SK-N-DZ (cell line): ENCODE measurements at regions not wholly inside any gene's neighbourhood (a gene's known extent, or its start where the extent isn't known, plus 50 kb on each side); places are given as distances from the start of the nearest gene placed in this dataset.

ENCODE experiments used
- DNase-seq: peaks from one replicate; pipeline ENCODE4 v3.0.0-alpha.2; 2015; ENCODE audit warnings: low spot score

DNA sequence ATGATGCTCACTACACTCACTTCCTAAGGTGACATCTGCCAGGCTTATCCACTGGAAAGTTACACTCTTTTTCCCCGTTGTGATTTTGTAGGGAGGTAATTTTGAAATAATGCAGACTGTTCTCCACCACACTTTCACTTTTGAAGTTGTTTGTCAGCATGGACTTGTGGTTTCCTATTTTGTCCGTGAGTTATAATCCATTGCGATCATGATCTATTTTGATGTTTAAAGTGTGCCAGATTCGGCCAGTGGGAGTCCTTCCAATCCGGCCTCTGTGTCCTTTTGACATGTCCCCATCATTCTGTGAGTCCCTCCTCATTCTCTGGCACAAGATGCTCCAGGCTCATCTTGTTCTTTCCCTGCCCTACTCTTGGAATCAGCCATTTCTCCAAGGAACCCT is 211.3 kb upstream of the KLF4 start:
- no peak for DNase-seq

DNA sequence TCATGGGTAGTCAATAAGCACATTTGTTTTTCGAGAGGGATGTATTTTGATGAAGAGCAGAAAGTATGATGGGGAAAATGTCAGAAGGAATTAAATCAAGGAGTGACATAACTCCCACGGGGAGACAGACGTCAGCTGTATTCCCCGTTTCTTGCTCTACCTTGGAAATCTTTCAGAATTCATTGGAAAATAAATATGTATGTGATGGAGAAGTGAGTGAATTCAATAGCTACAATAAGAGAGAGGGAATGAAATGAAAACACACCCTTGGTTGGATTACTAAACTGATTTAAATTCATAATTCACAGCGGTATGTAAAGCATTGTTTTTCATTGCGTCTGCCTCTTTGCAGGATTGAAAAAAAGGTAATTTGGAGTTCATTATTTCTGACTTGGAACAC is 209.7 kb upstream of the KLF4 start:
- DNase-seq: no peak

- DNase-seq: no peak
Observed at GRCh38 chr9:107698779-107699178, 209.2 kb upstream of the KLF4 start.

GRCh38 chr9:107696302-107696701 is 206.7 kb upstream of the KLF4 start:
- DNase-seq: no peak

DNA sequence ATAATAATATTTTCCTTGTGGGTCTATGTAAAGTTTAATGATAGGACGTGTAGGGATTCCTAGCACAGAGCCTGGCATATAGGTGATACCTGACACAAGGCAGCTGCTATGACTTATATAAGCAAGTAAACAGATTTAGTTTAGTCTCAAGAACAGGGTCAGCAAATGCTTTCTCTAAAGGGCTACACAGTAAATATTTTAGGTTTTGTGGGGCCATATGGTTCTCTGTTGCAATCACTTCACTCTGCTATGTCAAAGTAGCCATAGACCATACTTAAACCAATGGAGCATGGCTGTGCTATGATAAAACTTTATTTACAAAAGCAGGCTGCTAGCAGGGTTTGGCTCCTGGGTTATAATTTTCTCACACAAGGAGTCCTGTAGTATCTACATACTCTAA is 204.8 kb upstream of the KLF4 start:
- no peak for DNase-seq

GRCh38 chr9:107693625-107694326 is 204.2 kb upstream of the KLF4 start:
- DNase-seq: no peak

DNA sequence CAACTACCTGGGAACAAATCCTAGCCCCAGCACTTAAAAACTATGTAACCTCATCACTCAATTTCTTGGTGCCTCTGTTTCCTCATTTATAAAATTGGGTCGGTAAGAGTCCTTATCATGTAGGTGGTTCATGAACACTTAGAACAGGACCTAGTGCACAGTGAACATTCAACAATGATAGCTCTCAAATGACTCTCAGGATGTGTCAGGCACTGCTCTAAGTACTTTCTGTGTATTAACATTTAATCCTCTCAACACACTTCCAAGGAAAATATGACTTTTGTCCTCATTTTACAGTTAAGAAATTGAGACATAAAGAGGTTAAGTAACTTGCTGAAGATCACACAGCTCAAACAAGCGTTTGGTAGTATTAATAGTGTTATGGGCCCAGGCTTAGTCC is 202.1 kb upstream of the KLF4 start:
- DNase-seq: no peak

DNA sequence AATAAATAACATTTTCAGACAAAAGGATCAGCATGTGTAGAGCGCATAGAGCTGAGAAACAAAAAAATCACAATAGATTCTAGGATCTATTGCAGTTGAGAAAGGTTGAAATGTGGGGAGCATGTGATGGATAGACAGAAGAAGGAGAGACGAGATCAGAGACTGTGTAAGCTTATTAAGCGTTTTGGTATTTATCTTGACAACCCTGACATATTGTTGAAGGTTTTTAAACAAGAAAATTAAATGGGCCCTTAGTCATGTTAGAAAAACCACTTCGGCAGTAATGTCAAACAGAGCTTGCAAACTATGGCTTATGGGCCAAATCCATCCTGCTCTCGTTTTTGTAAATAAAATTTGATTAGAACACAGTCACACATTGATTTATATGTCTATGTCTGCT is 200.5 kb upstream of the KLF4 start:
- no peak for DNase-seq

- DNase-seq: no peak
Observed at GRCh38 chr9:107688728-107689127, 199.2 kb upstream of the KLF4 start.

DNA sequence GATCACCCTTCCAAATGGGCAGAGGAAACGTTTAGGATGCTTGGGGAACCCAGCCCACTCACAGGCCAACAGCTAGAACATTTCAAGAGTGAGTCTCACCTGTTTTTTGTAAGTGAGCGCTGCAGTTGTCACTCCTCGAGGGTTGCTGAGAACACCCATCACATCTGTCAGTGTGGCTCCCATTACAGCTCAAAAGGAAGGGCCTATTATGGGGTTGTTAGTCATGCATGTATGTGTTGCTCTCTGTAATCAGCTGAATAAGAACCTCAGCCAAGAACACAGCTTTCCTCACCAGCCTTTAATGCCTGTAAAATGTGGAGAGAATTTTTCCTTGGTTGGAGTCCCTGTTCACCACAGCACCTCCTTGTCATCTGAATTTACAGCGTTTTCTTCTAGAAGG is 196.3 kb upstream of the KLF4 start:
- DNase-seq: no peak

GRCh38 chr9:107685376-107685775 is 195.8 kb upstream of the KLF4 start:
- no peak for DNase-seq

GRCh38 chr9:107684224-107684623 is 194.7 kb upstream of the KLF4 start:
- DNase-seq: no peak

GRCh38 chr9:107683566-107683965 is 194.0 kb upstream of the KLF4 start:
- no peak for DNase-seq

DNA sequence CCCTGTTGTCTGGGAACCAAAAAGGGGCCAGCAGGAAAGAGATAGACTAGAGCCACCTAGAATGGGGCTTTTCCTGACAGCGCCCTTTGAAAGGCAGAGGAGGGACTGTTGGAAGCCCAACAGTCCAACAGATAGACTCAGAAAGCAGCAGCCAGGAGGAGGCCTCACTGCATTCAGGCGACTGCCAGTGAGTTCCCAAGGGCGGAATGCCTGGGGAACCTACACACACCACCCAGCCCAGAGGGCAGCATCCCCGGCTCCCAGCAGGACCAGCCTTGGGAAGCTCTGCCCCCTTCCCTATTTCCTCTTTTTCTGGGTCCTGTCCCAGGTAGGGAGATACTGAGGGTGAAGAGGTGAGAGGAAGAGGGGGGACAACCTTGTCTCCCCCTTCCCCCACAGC is 192.4 kb upstream of the KLF4 start:
- DNase-seq: no peak

- no peak for DNase-seq
Observed at GRCh38 chr9:107675351-107676259, 186.0 kb upstream of the KLF4 start.

GRCh38 chr9:107674721-107675277 is 185.2 kb upstream of the KLF4 start:
- DNase-seq: no peak

DNA sequence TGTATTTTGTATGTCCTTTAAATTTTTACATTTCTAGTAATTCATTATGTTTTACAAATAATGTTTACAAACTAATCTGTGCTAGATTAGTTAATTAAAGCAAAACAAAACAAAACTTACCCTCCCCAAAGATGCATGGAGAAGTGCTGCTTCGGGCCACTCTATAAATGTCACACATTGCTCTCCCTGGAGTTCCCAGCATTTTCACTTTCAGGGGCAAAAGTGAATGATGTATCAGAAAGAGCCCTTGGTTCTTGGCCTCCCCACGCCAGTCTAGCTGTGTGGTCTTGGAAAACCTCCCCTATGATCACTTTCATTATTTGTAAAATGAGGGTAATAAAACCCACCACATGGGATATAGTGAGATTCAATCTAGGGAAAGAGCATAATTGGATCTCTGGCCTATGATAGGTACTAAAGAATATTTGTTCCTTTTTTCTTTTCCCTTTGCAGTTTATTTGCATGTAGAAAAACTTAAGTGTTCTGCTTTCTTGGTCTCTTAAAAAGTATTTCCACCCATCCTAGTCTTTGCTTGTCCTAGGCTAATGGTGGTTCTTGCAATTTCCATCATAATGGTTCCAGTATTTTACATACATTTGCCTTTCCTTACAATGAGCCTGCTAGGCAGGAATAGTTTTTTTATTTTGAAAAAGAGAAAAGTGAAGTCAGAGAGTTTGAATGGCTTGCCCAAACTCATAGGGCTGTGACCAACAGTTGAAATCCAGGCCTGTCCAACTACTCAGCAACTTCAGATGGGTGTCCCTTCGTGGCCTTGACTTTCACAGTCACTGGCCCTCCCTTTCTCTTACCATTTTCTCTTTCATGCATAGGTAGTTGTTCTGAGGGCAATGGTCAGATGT is 184.5 kb upstream of the KLF4 start:
- no peak for DNase-seq

DNA sequence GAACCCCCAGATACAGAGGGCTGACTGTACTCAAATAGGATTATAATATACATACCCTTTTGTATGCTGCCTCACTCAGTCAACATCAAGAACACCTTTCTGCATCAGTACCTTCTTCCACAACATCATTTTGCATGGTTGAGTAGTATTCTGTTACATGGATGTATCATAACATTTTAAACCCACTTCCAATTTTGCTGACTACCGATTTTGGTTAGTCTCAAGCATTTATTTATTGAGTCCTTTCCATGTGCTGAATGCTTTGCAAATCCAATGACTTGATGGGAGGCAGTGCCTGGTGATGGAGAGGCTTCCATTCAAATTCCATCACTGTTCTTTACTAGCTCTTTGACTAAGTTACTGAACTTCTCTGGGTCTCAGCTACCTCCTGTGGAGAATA is 182.0 kb upstream of the KLF4 start:
- DNase-seq: no peak

- DNase-seq: no peak
Observed at GRCh38 chr9:107669422-107669821, 179.9 kb upstream of the KLF4 start.

GRCh38 chr9:107667231-107668070 is 177.9 kb upstream of the KLF4 start:
- DNase-seq: no peak

DNA sequence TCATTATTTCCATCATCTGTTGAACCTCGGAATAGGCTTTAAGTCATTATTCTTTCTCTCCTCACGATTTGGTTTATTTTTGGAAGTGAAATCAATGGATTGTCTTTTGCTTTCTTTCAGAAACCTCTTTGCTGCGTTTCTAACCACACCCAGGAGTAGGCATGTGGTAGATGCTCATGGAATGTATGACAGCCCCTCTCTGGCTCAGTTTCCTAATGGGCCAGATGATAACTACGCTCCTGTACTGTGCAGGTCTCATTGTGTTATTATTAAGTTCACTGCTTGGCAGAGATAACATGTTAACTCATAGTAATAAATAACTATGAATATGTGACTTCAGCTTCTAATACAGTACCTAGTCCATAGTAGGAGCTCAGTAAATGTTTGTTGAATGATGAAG is 175.5 kb upstream of the KLF4 start:
- no peak for DNase-seq
